ENCODE measurements at regions not wholly inside any gene's neighbourhood (a gene's known extent, or its start where the extent isn't known, plus 50 kb on each side); places are given as distances from the start of the nearest gene placed in this dataset.

GRCh38 chr11:110034806-110035205 is 58.4 kb upstream of the ZC3H12C start:
- no peak for TF ChIP-seq POLR2AphosphoS5 (IDR thresholded peaks at IDR 0.05)
- TF ChIP-seq CTCF (IDR thresholded peaks at IDR 0.05 in 8 of 11, conservative IDR thresholded peaks at IDR 0.05 in 3 of 11), result no peak
- TF ChIP-seq POLR2A (IDR thresholded peaks at IDR 0.05), result no peak

Data from spleen (tissue), 7 donors.